Peyer's patch (tissue), 4 donors: ENCODE measurements at regions not wholly inside any gene's neighbourhood (a gene's known extent, or its start where the extent isn't known, plus 50 kb on each side); places are given as distances from the start of the nearest gene placed in this dataset.

Source experiments
- DNase-seq, 3 donors: peaks; one replicate each; pipeline ENCODE4 v3.0.0-alpha.2; 2017 to 2019
- H3K27ac ChIP-seq, 4 donors: fragments of 200-600 bp; sonication (generic); one replicate each; pipeline ENCODE4 v1.5.1; 2016 to 2019
- H3K27me3 ChIP-seq, 2 donors: fragments of 200-600 bp; sonication (generic); one replicate each; pipeline ENCODE4 v1.5.1; 2019
- H3K36me3 ChIP-seq, 3 donors: fragments of 200-600 bp; sonication (generic); one replicate each; pipeline ENCODE4 v1.5.1; 2016 to 2019
- H3K4me1 ChIP-seq, 4 donors: fragments of 200-600 bp; sonication (generic); one replicate each; pipeline ENCODE4 v1.5.1; 2016 to 2019
- H3K4me3 ChIP-seq, 4 donors: fragments of 200-600 bp; sonication (generic); 1 replicate in 3 of 4; 2 replicates in 1 of 4; pipeline ENCODE4 v1.5.1; 2016 to 2019; ENCODE audit warnings: mild to moderate bottlenecking in 1 of 4
- H3K9me3 ChIP-seq, 4 donors: fragments of 200-600 bp; sonication (generic); one replicate each; pipeline ENCODE4 v1.5.1; 2016 to 2019; ENCODE audit warnings: mild to moderate bottlenecking in 1 of 4
- CTCF ChIP-seq, 6 experiments: fragments of 450-650 bp in 4 of 6; fragments of 200-600 bp in 2 of 6; sonication (generic) in 1 of 6; IDR thresholded peaks; one replicate each; pipeline ENCODE4 v1.5.1; 2017 to 2019; ENCODE audit warnings: antibody characterized with exemption in 6 of 6, mild to moderate bottlenecking in 3 of 6, moderate library complexity in 1 of 6
- POLR2A ChIP-seq, 2 donors: fragments of 450-650 bp; IDR thresholded peaks; one replicate each; pipeline ENCODE4 v1.5.1; 2017; ENCODE audit warnings: antibody characterized with exemption in 2 of 2, mild to moderate bottlenecking in 2 of 2, moderate library complexity in 2 of 2

- TF ChIP-seq CTCF (IDR thresholded peaks at IDR 0.05) = no peak
- TF ChIP-seq POLR2A (IDR thresholded peaks at IDR 0.05) = no peak
- no peak for DNase-seq
- Histone ChIP-seq H3K36me3 (no peaks in the 10 kb centered on the region), H3K4me3 (no peak overlapping the region), H3K9me3 (no peaks in the 10 kb centered on the region), H3K4me1 (no peaks in the 10 kb centered on the region), H3K27me3 (no peaks in the 10 kb centered on the region), H3K27ac (no peak overlapping the region)
Measured at GRCh38 chr5:107199756-107200155, 471.0 kb downstream of the EFNA5 start.

- no peak for TF ChIP-seq CTCF (IDR thresholded peaks at IDR 0.05)
- TF ChIP-seq POLR2A (IDR thresholded peaks at IDR 0.05) = no peak
- Histone ChIP-seq H3K36me3 (no peaks in the 10 kb centered on the region), H3K9me3 (no peaks in the 10 kb centered on the region), H3K27me3 (no peaks in the 10 kb centered on the region), H3K4me1 (no peaks in the 10 kb centered on the region), H3K27ac (no peak overlapping the region), H3K4me3 (no peak overlapping the region)
- no peak for DNase-seq
Measured at GRCh38 chr5:107196500-107197059, 474.2 kb downstream of the EFNA5 start.

- Histone ChIP-seq H3K36me3 (no peaks in the 10 kb centered on the region), H3K27me3 (no peaks in the 10 kb centered on the region), H3K27ac (no peak overlapping the region), H3K4me1 (no peaks in the 10 kb centered on the region), H3K9me3 (no peaks in the 10 kb centered on the region), H3K4me3 (no peak overlapping the region)
- no peak for DNase-seq
- TF ChIP-seq POLR2A (IDR thresholded peaks at IDR 0.05) = no peak
- TF ChIP-seq CTCF (IDR thresholded peaks at IDR 0.05) = no peak
Measured at GRCh38 chr5:107195890-107196395, 474.8 kb downstream of the EFNA5 start.

GRCh38 chr5:107184871-107185270 is 485.9 kb downstream of the EFNA5 start:
- no peak overlapping the region for H3K4me3 ChIP-seq
- H3K27me3 ChIP-seq = no peaks in the 10 kb centered on the region
- H3K9me3 ChIP-seq = no peaks in the 10 kb centered on the region
- no peaks in the 10 kb centered on the region for H3K4me1 ChIP-seq
- TF ChIP-seq CTCF (IDR thresholded peaks at IDR 0.05) (no peak), POLR2A (IDR thresholded peaks at IDR 0.05) (no peak)
- no peak overlapping the region for H3K27ac ChIP-seq
- H3K36me3 ChIP-seq = no peaks in the 10 kb centered on the region
- DNase-seq = no peak

GRCh38 chr5:107184066-107184465 is 486.7 kb downstream of the EFNA5 start:
- DNase-seq = no peak
- no peaks in the 10 kb centered on the region for H3K36me3 ChIP-seq
- no peak for TF ChIP-seq CTCF (IDR thresholded peaks at IDR 0.05)
- no peak for TF ChIP-seq POLR2A (IDR thresholded peaks at IDR 0.05)

GRCh38 chr5:107170620-107171019 is 500.1 kb downstream of the EFNA5 start:
- Histone ChIP-seq H3K27me3 (no peaks in the 10 kb centered on the region), H3K27ac (no peak overlapping the region), H3K9me3 (no peaks in the 10 kb centered on the region), H3K4me1 (no peaks in the 10 kb centered on the region), H3K4me3 (no peak overlapping the region), H3K36me3 (no peaks in the 10 kb centered on the region)
- TF ChIP-seq CTCF (IDR thresholded peaks at IDR 0.05) (no peak), POLR2A (IDR thresholded peaks at IDR 0.05) (no peak)
- DNase-seq = no peak

More at GRCh38 chr5:107184066-107184465, 486.7 kb downstream of the EFNA5 start:
- H3K4me3 ChIP-seq = no peak overlapping the region
- no peak overlapping the region for H3K27ac ChIP-seq
- H3K27me3 ChIP-seq = no peaks in the 10 kb centered on the region
- H3K4me1 ChIP-seq = no peaks in the 10 kb centered on the region
- H3K9me3 ChIP-seq = no peaks in the 10 kb centered on the region
